ENCODE measurements at regions not wholly inside any gene's neighbourhood (a gene's known extent, or its start where the extent isn't known, plus 50 kb on each side); places are given as distances from the start of the nearest gene placed in this dataset.
A peak's percentile ranks its signal among the peaks of the same experiment; 100 is the strongest.
"Not testable (repeated sequence)": the region's sequence is repeated elsewhere in the genome, so short reads cannot be mapped to it uniquely, and the experiment has no call there.

DNA sequence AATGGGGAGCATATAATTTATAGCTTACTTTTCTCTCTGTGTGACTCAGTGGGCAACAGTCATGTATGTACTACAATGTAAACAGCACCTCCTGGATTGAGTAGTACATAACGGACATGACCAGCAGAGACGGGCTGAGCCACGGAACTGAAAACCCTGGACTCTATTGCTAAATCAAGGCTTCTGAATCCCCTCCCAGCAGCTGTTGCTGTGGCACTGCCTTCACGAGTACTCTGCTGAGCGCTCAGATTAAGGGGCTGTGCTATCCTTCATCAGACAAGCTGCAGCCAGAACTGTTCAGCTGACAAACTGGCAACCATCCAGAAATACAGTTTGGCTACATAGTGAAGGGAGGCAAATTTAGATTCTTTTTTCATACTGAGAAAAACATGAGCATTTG is 131.3 kb upstream of the CCDC180 start:
- peak; percentile 91 for DNase-seq

DNA sequence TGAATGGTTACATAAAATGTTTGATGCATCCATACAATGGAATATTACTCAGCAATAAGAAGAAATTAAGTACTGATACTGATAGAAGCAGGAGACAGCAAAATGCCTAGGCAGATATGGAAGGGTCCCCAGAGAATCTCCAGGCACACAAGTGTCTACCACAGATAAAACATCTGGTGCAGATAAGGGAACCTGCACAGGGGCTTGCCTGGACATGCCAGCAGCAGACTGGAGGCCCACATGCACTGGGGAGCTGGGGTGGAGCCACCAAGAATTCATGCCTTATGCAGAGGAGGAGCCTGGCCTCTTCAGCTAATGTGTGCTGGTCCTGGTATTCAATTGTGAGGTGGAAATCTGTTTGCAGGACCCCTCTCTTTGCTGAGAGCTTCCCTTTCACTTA is 129.2 kb upstream of the CTSV start:
- not testable (repeated sequence) for DNase-seq

DNA sequence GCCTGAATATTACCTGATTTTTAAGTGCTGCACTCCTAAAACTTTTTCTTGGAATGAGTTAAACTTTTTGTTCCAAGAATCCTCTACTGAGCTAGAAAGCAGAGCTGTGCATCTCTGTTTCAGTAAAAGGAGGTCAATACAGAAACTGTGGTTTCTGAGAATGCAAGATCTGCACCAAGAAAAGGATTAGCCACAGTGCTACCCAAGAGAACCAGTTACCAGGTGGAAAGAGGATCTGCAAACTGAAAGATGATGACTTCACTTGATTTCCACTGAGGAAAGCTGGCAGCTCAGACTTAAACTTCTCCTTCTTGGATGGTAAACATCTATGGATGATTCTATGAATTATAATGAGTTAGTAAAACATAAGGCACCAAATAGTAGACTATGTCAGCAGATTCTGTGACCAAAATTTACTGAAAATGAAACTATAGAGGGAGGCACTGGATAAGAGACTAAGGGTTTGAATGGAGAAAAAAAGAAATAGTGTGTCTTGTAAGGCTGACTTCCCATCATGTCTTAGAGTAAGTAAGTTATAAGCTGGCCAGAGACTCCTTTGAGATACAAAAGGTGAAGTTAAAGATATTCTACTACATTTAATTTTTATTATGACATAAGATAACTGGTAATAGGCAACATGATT is 127.7 kb upstream of the CTSV start:
- DNase-seq: not testable (repeated sequence)

DNA sequence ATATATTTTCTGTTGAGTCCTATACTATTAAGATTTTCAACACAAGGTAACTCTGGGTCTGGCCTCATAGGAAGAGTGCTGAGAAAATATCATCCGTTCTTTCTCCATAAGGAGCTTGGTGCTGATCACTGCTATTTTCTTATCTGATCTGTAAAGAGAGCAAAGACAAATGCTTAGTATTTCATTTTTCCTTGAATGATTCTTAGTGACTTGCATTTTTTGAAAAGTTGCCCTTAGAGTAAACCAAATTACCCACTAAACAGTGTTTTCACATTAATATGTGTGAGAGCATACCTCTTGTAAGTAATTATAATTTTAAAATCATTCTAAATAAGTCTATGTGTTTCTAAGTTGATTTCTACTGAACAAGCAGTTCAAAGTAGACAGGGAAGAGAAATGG is 121.3 kb upstream of the CTSV start:
- no peak for DNase-seq

DNA sequence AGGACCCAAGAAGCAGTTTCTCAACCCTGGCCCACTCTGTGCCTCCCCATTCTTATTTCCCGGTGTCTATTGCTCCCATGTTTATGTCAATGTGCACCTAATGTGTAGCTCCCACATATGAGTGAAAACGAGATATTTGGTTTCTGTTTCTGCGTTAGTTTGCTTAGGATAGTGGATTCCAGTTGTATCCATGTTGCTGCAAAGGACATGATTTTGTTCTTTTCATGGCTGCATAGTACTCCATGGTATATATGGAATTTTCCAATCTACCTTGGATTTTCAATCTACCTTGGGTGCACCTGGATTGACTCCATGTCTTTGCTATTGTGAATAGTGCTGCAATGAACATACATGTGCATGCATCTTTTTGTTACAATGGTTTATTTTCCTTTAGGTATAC is 119.8 kb upstream of the CTSV start:
- not testable (repeated sequence) for DNase-seq

DNA sequence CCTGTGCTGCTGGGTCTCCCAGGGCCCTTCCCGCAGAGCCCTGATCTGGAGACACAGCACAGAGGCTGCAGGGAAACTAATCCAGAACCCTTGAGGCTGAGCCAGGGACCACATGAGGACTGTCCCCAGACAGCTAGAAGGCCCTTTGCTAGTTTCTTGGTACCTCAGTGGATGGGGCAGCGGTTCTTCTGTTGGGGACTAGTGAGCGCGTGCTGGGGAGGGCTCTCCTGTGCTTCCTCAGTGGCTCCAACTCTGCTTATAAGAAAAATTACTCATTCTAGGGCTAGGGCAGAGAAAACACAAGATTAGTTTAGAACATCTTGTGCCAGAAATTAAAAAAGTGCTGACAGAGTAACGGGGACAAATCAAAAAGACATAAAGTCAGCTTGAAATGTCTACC is 116.5 kb upstream of the CTSV start:
- not testable (repeated sequence) for DNase-seq

DNA sequence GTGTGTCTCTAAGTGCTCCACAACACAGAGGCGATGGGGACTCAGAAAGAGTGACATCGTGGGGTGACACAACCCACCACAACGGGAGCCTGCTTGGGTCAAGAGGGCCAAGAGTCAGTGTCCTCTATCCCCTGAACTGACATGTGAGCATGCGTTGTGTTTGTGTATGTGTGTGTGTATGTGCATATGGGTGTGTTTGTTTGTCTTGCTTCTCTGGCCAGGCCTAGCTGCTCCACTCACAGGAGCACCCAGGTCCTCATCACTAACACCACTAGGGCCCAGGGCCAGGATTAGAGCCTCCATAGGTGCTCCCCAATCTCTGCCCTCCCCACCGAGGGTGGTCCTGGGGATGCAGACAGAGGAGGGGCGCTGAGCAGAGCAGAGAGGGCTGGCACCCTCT is 115.0 kb upstream of the CTSV start:
- DNase-seq: no peak

DNA sequence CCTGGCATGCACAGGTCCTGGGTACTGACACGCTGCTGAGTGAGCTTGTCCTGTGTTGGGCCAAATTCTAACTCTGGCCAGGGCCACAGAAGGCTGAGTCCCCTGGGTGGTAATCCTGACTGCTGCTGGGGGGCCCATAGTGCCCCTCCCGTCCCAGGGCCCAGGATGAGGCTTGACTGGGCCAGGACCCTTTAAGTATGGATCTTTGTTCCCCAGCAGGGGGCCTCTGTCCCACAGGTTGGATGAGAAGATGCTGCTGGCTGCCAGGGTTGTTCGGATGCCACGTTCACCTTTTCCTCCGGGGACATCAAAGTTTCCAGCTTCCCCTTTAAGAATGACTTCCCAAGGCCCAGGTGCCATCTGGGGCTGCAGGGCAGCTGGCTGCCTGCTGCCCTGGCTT is 114.2 kb upstream of the CTSV start:
- DNase-seq: peak; percentile 2

DNA sequence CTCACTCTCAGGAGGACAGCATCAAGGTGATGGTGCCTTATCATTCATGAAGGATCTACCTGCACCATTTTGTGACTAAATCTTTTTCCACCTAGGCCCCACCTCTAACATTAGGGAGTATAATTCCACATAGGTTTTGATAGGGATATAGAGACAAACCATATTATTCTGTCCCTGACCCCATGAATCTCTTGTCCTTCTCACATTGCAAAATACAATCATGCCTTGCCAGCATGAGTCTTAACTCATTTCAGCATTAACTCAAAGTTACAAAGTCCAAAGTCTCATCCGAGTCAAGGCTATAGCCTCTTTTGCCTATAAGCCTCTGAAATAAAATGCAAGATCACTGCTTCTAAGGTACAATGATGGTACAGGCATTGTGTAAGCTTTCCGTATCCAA is 111.5 kb upstream of the CTSV start:
- DNase-seq: not testable (repeated sequence)

DNA sequence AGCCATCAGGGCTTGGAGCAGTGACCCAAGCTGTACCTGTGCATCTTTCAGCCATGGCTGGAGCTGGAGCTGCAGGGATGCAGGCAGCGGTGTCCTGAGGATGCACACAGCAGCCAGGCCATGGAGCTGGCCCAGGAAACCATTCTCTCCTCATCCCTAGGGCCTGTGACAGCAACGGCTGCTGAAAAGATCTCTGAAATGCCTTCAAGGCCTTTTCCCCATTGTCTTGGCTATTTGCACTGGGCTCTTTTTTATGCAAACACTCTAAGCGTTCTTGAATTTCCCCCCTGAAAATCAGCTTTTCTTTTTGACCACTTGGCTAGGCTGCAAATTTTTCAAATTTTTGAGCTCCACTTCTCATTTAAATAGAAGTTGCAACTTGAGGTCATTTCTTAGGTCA is 109.5 kb upstream of the CTSV start:
- DNase-seq: not testable (repeated sequence)

DNA sequence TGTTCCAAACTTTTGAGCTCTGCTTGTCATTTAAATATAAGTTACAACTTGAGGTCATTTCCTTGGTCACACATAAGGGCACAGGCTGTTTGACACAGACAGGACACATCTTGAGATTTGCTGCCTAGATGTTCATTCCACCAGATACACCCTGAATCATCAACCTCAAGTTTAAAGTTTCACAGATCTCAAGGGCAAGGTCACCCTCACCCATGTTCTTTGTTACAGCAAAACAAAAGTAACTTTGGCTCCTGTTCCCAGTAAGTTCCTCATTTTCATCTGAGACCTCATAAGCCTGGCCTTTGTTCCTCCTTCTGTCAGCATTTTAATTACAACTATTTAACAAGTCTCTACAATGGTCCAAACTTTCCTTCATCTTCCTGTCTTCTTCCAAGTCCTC is 106.7 kb upstream of the CTSV start:
- not testable (repeated sequence) for DNase-seq

DNA sequence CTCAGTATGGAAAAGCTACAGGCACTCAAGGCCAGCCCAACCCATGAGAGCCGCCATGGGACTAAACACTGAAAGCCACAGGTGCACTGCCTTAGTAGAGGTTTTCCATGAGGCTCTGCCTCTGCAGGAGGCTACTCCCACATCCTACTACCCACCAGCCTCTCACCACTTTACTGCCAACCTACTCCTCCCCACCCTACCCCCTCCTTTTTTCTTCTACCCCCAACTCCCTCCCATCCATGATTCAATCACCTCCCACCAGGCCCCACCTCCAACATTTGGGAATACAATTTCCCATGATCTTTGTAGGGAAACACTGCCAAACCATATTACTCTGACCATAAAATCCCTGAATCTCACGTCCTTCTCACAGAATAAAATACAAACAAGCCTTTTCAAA is 101.6 kb upstream of the CTSV start:
- DNase-seq: no peak

DNA sequence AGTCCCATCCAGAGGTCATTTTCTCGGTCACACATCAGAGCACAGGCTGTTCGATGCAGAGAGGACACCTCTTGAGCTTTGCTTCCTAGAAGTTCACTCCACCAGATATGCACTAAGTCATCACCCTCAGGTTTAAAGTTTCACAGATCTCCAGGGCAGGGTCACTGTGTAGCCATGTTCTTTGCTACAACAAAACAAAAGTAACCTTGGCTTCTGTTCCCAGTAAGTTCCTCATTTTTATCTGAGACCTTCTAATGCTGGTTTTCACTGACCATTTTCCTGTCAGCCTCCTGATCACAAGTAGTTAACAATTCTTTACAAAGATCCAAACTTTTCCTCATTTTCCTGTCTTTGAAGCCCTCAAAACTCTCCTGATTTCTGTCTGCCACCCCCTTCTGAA is 97.5 kb upstream of the CTSV start:
- DNase-seq: no peak

DNA sequence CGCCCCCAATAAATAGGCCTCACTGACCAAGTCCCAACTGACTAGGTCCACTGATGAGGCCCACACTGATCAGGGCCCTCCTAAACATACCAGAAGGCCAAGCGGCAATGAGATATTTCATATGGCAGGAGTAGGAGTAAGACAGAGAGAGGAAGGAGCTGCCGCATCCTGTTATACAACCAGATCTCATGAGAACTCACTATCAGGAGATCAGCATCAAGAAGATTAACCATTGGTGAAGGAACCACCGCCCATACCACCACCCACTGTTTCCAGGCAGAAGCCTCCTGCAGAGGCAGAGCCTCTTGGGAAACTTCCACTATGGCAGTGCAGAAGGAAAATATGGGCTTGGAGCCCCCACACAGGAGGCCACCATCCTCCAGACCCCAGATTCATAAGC is 95.0 kb upstream of the CTSV start:
- DNase-seq: not testable (repeated sequence)

DNA sequence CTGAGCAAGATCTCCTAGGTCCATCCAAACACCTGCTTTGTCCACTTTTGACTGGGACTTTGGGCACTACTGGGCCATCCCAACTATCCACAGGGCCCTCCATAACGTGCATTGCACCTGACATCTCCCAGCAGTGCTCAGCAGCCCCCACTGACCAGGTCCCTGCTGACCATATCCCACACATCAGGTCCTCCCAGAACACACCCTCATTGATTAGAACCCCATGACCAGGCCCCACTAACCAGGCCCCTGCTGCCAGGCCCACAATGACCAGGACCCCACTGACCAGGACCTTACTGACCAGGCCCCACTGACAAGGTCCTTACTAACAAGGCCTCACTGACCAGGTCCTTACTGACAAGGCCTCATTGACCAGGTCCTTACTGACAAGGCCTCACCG is 93.9 kb upstream of the CTSV start:
- no peak for DNase-seq

DNA sequence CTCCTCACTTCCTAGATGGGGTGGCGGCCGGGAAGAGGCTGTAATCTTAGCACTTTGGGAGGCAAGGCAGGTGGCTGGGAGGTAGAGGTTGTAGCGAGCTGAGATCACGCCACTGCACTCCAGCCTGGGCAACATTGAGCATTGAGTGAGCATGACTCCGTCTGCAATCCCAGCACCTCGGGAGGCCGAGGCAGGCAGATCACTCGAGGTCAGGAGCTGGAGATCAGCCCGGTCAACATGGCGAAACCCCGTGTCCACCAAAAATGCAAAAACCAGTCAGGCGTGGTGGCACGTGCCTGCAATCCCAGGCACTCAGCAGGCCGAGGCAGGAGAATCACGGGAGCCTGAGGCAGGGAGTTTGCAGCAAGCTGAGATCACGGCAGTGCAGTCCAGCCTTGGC is 91.9 kb upstream of the CTSV start:
- DNase-seq: not testable (repeated sequence)

DNA sequence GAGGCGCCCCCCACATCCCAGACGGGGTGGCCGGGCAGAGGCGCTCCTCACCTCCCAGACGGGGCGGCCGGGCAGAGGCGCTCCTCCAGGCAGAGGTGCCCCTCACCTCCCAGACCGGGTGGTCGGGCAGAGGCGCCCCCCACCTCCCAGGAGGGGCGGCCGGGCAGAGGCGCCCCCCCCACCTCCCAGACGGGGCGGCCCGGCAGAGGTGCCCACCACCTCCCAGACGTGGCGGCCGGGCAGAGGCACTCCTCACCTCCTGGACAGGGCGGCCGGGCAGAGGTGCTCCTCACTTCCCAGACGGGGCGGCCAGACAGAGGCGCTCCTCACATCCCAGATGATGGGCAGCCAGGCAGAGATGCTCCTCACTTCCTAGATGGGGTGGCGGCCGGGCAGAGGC is 91.4 kb upstream of the CTSV start:
- DNase-seq: not testable (repeated sequence)

DNA sequence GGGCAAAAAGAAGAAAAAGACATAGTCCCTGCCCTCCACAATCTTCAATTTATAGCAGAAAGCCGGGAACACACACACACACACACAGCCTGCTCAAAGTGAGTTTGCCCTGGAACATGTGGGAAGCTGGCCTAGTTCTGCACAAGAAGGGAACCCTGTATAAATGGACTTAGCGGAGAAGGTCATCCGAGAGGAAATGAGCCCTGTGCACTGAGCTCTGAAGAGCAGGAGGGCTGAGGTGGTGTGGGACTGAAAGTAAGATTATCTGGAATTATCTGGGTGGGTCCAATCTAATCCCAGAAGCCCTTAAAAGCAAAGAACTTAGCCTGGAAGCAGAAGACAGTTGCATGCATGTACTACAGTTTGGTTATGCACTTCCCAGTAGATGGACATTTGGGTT is 90.0 kb upstream of the CTSV start:
- peak; percentile 21 for DNase-seq

DNA sequence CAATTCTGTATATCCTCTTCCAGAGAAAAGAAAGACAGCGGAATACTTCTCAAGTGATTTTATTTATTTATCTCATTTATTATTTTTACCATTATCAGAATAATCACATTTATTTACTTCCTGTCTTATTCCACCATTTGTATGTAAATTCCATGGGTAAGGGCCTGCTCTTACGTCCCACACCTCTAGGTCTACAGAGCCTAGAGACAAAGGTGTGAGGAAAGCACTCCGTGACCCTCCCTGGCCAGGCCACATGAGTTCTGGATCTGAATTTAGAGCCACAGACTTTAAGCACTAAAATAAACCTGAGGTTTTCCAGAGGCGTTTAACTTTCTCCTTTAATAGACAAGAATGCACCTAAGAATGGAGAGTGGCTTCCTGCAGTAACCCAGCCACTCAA is 85.3 kb upstream of the CTSV start:
- DNase-seq: no peak

DNA sequence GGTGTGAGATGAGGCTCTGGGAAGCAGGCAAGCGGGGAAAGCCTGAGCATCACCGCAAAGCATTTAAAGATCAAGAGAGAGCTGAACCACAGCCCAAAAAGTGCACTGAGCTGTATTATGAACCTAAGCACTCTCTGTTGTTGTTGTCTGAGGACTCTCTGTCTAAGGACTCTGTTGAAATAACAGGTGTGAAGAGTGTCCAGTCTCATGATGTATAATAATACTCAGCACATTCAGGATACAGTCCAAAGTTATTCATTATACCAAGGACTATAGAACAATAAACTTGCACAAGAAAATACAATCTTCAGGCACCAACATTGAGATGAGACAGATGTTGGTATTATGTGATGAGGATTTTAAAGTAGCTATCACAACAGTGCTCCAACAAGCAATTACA is 71.8 kb upstream of the CTSV start:
- no peak for DNase-seq

DNA sequence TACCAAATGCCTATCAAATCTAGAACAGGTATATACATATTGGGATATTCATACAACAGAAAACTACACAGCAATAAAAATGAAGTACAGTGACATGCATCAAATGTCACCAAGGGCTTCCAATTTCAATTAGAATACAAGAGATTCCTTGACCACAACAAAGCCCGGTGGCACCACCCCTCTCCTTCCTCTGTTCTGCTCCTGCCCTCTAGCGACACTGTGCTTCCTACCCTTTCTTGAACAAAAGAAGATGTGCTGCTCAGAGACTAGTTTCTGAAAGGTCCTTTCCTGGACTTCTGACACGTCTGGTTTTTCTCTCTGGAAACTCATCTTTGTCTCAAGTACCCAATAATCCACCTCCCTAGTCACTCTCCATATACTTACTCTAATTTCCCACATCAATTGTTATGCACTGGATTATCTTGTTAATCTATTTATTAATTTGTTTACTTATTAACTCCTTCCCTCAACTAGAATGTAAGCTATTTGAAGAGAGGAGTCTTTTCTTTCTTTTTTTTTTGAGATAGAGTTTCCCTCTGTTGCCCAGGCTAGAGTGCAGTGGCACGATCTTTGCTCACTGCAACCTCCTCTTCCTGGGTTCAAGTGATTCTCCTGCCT is 70.4 kb upstream of the CTSV start:
- DNase-seq: peak; percentile 67

DNA sequence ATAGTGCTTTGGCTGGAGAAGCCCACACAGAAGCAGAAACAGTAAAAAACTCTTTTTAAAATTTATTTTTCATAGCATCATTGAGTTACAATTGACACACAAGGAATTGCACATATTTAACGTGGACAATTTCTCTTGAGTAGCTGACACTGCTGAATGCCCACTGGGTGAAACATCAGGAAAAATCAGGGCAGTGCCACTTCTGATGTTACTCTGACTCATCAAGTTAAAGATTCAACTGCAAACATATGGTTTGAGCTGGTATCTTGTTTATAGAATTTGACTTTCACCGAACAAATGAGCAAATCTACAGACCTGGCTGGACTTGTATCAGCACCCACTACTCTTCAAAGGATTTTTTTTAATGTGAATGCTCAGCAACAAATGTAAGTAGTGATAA is 66.3 kb upstream of the CTSV start:
- not testable (repeated sequence) for DNase-seq

DNA sequence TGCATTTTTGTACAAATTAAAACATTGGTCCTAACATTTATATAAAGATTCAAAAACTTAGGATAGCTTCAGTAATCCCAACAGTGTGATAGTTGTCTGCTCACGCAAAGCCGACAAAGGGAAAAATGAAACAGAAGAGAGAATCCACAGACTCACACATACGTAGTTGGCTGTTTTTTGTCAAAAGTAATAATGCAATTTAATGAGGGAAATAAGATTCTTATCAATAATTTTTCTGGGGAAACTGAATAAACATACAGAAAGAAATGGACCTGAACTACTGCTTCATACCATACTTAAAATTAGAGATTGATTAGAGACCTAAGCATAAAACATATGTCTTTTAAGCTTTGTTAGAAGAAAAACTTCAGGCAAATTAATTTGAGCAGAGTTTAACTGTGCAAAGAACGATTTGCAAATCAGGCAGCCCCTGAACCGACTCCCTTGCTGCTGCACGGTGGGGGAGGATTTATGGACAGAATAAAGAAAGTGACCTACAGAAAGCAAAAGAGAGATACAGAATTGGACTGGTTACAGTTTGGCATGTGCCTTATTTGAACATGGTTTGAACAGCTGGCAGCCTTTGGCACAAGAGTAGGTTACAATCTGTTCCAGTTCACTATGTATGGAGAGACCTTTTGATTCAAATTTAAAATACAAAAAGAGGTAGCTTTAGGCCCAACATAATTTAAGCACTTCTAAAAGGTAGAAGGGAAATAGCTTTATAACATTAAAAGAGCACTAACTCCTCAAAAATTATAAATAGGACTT is 64.9 kb upstream of the CTSV start:
- not testable (repeated sequence) for DNase-seq

DNA sequence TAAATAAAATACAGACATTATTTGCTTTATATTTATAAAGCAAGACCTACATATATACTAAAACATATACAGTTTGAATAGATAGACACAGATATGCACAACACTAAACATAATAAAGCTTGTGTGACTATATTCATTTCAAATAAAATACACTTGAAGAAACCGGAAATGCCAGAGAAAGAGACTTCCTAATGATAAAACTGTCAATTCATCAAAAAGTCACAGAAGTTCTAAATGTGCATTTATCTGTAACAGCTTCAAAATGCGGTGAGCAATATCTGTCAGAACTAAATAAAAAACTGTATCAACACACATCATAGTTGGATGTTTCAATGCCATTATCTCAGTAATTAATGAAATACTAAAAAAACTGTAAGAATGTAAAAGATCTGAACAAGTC is 60.6 kb upstream of the CTSV start:
- DNase-seq: not testable (repeated sequence)
